ENCODE measurements at regions not wholly inside any gene's neighbourhood (a gene's known extent, or its start where the extent isn't known, plus 50 kb on each side); places are given as distances from the start of the nearest gene placed in this dataset.
"Not testable (repeated sequence)": the region's sequence is repeated elsewhere in the genome, so short reads cannot be mapped to it uniquely, and the experiment has no call there.

- DNase-seq (ENCODE audit: low spot score) = peak; percentile 42
These were observed 779.8 kb downstream of the PRIM2 start for GRCh38 chr6:58097251-58097650.

DNA sequence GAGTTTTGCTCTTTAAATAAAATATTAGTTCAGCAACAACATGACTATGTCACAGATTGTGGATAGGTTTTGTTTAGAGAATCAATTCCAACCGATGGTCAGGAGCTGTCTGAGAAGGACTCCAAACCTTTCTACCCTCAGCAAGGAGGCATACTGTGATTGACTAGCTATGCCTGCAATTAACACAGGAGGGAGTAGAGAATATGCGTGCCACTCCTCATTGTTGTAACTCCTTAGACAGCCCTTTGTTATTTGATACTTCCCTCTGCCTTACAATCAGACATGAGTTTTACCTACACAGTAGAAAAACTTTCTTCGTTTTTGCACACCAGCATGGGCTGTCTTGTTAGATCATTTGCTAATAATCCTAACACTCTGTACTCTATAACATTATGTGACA lies 796.5 kb downstream of the PRIM2 start:
- DNase-seq (ENCODE audit: low spot score) = no peak

DNA sequence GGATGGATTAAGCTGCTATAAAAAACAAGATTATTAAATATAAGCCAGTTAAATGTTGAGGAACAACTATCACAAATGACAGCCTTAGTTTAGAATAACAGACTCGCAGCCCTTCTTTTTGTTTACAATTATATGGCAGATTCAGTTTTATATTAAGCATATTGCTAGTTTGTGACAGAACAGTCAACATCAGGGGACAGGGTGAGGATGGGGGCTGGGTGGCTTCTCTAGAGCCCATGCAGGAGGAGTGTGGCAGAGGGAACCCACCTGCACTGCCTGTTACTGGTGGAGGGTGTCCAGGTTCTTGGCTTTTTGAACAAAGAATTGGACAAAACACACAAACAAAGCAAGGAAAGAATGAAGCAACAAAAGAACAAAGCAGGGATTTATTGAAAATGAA lies 799.7 kb downstream of the PRIM2 start:
- DNase-seq (ENCODE audit: low spot score) = not testable (repeated sequence)

GRCh38 chr6:58121616-58122015 lies 804.2 kb downstream of the PRIM2 start:
- DNase-seq (ENCODE audit: low spot score) = not testable (repeated sequence)

GRCh38 chr6:58123770-58124169 lies 806.3 kb downstream of the PRIM2 start:
- not testable (repeated sequence) for DNase-seq (ENCODE audit: low spot score)

GRCh38 chr6:58128549-58128948 lies 811.1 kb downstream of the PRIM2 start:
- not testable (repeated sequence) for DNase-seq (ENCODE audit: low spot score)

GRCh38 chr6:58129098-58129497 lies 811.7 kb downstream of the PRIM2 start:
- not testable (repeated sequence) for DNase-seq (ENCODE audit: low spot score)

DNA sequence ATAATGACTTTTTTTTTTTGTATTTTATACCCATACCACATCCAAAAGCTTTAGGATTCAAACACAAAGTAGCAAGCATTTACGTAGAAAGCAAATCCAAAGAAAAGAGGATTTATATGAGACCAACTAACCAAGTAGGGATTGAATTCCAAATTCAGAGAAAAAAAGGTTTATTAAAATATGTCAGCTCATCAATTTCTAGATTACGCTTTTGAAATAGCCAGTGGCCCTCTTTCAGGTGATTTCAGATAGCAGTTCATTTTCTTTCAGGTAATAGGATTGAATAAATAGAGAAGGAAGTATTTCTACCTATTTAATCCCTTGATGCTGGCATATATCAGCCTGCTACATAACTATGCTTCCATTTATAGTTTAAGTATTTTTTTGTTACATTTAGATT lies 822.3 kb downstream of the PRIM2 start:
- not testable (repeated sequence) for DNase-seq (ENCODE audit: low spot score)

- not testable (repeated sequence) for DNase-seq (ENCODE audit: low spot score)
These were observed 853.6 kb downstream of the PRIM2 start for GRCh38 chr6:58171025-58171424.

DNA sequence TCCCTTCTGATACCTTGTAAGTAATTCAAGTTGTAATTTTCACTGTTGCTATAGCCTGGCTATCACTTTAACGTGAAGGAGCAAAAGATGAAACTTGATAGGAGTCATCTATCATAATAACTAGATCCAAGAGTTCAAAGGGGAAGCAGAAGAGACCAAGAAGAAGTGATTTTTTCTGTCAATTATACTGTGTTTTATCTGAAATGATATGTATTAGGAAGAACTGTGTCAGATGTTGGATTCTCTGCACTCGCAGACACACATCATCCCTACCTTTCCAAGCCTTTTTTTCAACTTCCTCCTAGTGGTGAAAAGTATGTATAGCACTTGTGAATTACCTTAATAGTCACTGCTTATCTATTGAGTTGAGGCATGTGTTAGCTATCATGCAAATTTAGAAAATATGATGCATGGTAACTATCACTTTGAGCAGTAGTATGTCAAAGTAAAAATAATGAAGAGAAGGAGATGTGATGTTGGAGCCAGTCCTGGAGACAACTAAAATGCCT lies 864.2 kb downstream of the PRIM2 start:
- not testable (repeated sequence) for DNase-seq (ENCODE audit: low spot score)

DNA sequence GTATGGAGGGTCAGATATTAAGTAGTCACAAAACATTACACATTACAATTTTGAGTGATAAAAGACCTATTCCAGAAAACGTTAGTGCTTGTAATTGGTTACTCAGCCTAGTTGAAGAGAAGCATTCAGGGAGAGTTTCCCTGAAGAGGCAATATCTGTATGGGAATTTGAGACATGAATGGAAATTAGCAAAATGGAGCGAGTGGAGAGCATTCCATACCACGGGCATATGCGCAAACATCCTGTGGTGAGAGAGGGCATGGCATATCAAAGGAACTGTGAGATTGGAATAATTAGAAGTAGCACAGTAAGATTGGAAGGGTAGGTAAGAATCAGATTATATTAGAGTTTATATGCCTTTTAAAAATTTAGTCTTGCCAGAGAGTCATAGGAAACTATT lies 867.9 kb downstream of the PRIM2 start:
- not testable (repeated sequence) for DNase-seq (ENCODE audit: low spot score)

GRCh38 chr6:58193209-58193608 lies 875.8 kb downstream of the PRIM2 start:
- DNase-seq (ENCODE audit: low spot score) = peak; percentile 33

DNA sequence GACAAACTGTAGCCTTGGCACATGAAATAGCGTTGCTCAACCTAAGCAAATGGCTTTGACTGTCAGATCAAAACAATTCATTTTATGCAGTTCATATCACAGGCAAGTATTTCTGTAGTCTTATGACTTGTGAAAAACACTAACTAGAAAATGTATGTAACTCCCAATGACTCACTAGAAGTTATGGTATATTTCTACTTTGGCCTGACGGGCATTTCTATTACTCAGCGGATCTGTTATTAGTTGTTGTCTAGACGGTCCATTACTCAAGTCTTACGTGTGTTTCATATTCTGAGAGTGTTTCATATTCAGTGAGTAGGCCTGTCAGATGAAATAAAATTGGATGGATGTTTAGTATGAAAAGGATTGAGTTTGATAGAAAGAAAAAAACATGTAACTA lies 880.9 kb downstream of the PRIM2 start:
- no peak for DNase-seq (ENCODE audit: low spot score)

GRCh38 chr6:58237124-58237523 lies 919.7 kb downstream of the PRIM2 start:
- not testable (repeated sequence) for DNase-seq (ENCODE audit: low spot score)

DNA sequence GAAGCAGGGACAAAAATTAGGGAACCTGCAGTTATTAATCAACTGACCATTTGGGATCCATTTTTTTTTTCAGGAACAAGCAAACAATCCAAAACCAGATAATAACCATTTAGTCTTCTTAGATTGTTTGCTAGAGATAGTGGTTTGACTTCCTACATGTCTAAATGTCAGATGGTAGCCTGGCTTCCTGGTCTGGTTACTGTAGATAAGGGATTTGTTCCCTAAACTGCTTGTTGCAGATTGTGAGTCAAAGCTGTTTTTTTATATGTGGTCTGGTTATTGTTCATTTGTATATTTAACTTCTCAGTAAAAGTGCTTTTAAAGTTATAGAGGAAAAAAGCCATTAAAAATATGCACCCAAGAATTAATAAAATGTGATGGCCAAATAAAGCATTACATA lies 921.0 kb downstream of the PRIM2 start:
- not testable (repeated sequence) for DNase-seq (ENCODE audit: low spot score)

GRCh38 chr6:58257625-58258024 lies 940.2 kb downstream of the PRIM2 start:
- DNase-seq (ENCODE audit: low spot score) = not testable (repeated sequence)

GRCh38 chr6:58290177-58290576 lies 972.7 kb downstream of the PRIM2 start:
- no peak for DNase-seq (ENCODE audit: low spot score)

DNA sequence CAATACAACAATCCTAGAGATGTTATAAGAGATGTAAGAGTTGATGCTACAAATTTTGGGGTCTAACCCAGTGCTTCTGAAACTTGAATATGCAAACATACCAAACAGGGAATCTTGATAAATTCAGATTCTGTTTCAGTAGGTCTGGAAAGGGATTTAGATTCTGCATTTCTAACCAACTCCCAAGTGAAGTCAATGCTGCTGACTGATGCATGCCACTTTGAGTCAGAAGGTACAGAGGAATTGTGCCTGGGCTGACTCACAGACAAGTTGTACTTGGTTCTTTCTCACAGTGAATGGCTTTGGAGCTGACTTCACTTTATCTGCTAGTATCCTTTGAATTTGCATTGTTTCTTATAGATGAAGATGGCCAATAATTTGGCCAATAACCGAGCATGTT lies 973.9 kb downstream of the PRIM2 start:
- not testable (repeated sequence) for DNase-seq (ENCODE audit: low spot score)

- not testable (repeated sequence) for DNase-seq (ENCODE audit: low spot score)
These were observed 990.5 kb downstream of the PRIM2 start for GRCh38 chr6:58307901-58308300.

DNA sequence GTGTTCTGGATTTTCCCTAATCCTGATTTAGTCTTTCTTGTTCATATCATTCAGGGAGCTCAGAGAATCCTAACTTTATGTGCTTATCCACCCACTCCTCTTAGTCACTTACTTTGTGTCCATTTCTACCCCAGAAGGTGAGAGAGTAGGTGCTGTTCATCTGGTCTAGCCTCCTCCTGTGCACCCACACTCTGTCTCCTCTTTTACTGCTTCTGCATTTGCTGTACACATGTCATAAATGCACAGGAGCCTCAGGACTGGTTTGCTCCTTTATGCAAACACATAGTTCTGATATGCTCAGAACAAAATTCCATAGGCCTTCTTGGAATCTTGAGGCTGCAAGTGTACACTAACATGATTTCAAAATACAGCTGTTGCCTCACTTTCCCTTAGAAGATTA lies 1014.7 kb downstream of the PRIM2 start:
- not testable (repeated sequence) for DNase-seq (ENCODE audit: low spot score)

- DNase-seq (ENCODE audit: low spot score) = not testable (repeated sequence)
These were observed 1024.9 kb downstream of the PRIM2 start for GRCh38 chr6:58342287-58342686.

DNA sequence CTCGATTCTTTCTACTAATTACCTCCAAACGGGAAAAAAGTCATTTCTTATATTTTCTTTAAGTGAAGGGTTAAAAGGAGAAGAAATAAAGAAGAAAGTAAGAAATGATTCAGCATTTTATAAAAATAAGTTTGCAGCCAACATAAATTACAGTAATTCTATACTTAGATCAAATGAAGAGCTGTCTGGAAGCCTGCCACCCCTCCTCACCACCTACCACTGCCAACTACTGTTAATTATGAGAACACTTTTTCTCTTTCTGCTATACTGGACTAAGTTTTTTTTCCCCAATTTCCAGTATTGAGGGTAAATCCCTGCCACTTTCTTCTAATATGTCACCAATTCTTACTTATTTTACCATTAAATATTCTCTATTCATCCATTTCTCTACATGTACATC lies 1030.1 kb downstream of the PRIM2 start:
- not testable (repeated sequence) for DNase-seq (ENCODE audit: low spot score)

- DNase-seq (ENCODE audit: low spot score) = not testable (repeated sequence)
These were observed 1034.2 kb downstream of the PRIM2 start for GRCh38 chr6:58351619-58352018.

- DNase-seq (ENCODE audit: low spot score) = not testable (repeated sequence)
These were observed 1041.0 kb downstream of the PRIM2 start for GRCh38 chr6:58358452-58358851.

Data from COLO829 (cell line).